GM23338 (cell line): ENCODE measurements at regions not wholly inside any gene's neighbourhood (a gene's known extent, or its start where the extent isn't known, plus 50 kb on each side); places are given as distances from the start of the nearest gene placed in this dataset.

Experiments used
- CREB1 ChIP-seq: fragments of 250-450 bp; sonication (Bioruptor Pico); IDR thresholded peaks from 2 replicates; pipeline ENCODE4 v1.5.0; 2020; ENCODE audit warnings: low read depth, mild to moderate bottlenecking, moderate library complexity
- CTCF ChIP-seq, 2 experiments: fragments of 200-600 bp in 1 of 2; sonication (generic) in 1 of 2; conservative IDR thresholded peaks; 2 replicates each; pipeline versions ENCODE4 v1.5.1 to v1.6.1; 2016 to 2017; ENCODE audit warnings: antibody characterized with exemption in 2 of 2, low read depth in 2 of 2, mild to moderate bottlenecking in 2 of 2, moderate library complexity in 1 of 2
- EZH2 ChIP-seq: fragments of 200-600 bp; sonication (generic); IDR thresholded peaks from one replicate; pipeline ENCODE4 v1.8.0; 2017; ENCODE audit warnings: antibody characterized with exemption, mild to moderate bottlenecking, low read depth; ENCODE audit not compliant: unreplicated experiment
- EZH2phosphoT487 ChIP-seq: fragments of 200-600 bp; sonication (generic); IDR thresholded peaks from one replicate; pipeline ENCODE4 v1.8.1; 2018; ENCODE audit warnings: antibody characterized with exemption; ENCODE audit not compliant: unreplicated experiment
- JUNB ChIP-seq: IDR thresholded peaks from one replicate; pipeline ENCODE4 v1.6.1; 2016; ENCODE audit warnings: antibody characterized with exemption; ENCODE audit not compliant: unreplicated experiment
- POLR2AphosphoS5 ChIP-seq: IDR thresholded peaks from 2 replicates; pipeline ENCODE4 v1.6.1; 2016; ENCODE audit warnings: antibody characterized with exemption, low read depth
- ZNF331 ChIP-seq: fragments of 250-450 bp; sonication (Bioruptor Pico); IDR thresholded peaks from 2 replicates; pipeline ENCODE4 v1.5.0; 2020; ENCODE audit warnings: low read depth, mild to moderate bottlenecking, moderate library complexity

- peak; percentile 28 to 30 for TF ChIP-seq CTCF (conservative IDR thresholded peaks at IDR 0.05; ENCODE audit: low read depth in 2 of 2)
- no peak for TF ChIP-seq POLR2AphosphoS5
- no peak for TF ChIP-seq EZH2
- TF ChIP-seq EZH2phosphoT487, result no peak
- TF ChIP-seq CREB1 (CRISPR knock-in tag), result no peak
- no peak for TF ChIP-seq JUNB
- TF ChIP-seq ZNF331, result no peak
Measured at GRCh38 chr7:121558288-121558687, 162.2 kb upstream of the FAM3C start.
